HepG2 (cell line): ENCODE measurements at regions not wholly inside any gene's neighbourhood (a gene's known extent, or its start where the extent isn't known, plus 50 kb on each side); places are given as distances from the start of the nearest gene placed in this dataset.
A peak's percentile ranks its signal among the peaks of the same experiment; 100 is the strongest.

Experiments
- FUBP1 ChIP-seq: sonication (generic); formaldehyde crosslinking; IDR thresholded peaks from 2 replicates; pipeline ENCODE4 v1.5.1; 2020; ENCODE audit warnings: missing genetic modification reagents, mild to moderate bottlenecking, borderline replicate concordance
- HCFC1 ChIP-seq: fragments of 150-350 bp; IDR thresholded peaks from 2 replicates; pipeline ENCODE4 v1.6.1; 2014; ENCODE audit warnings: low read depth, low read length
- JDP2 ChIP-seq: sonication (generic); formaldehyde crosslinking; IDR thresholded peaks from 2 replicates; pipeline ENCODE4 v1.8.1; 2022; ENCODE audit warnings: missing genetic modification reagents, borderline replicate concordance
- MXD4 ChIP-seq: IDR thresholded peaks from 2 replicates; pipeline ENCODE4 v1.6.1; 2016; ENCODE audit warnings: mild to moderate bottlenecking, missing biosample characterization, missing genetic modification reagents
- NR2C2 ChIP-seq: sonication (generic); formaldehyde crosslinking; IDR thresholded peaks from 2 replicates; pipeline ENCODE4 v1.4.0; 2020; ENCODE audit warnings: missing genetic modification reagents, mild to moderate bottlenecking, moderate library complexity, borderline replicate concordance
- PITX1 ChIP-seq: sonication (generic); formaldehyde crosslinking; IDR thresholded peaks from 2 replicates; pipeline ENCODE4 v1.5.1; 2020; ENCODE audit warnings: mild to moderate bottlenecking, missing genetic modification reagents
- RBFOX2 ChIP-seq: fragments of 200-400 bp; formaldehyde crosslinking; IDR thresholded peaks from 2 replicates; pipeline ENCODE4 v1.6.1; 2017; ENCODE audit warnings: low read depth, mild to moderate bottlenecking, low read length
- SIX4 ChIP-seq: sonication (generic); formaldehyde crosslinking; IDR thresholded peaks from 2 replicates; pipeline ENCODE4 v1.4.0; 2020; ENCODE audit warnings: missing genetic modification reagents
- THAP11 ChIP-seq: IDR thresholded peaks from 2 replicates; pipeline ENCODE4 v1.6.1; 2016; ENCODE audit warnings: missing biosample characterization, missing genetic modification reagents
- YY1 ChIP-seq: IDR thresholded peaks from 2 replicates; pipeline ENCODE4 v1.6.1; 2011; ENCODE audit warnings: low read length, low read depth, moderate library complexity, mild to moderate bottlenecking; ENCODE audit not compliant: insufficient read depth, insufficient replicate concordance
- ZBTB7B ChIP-seq: sonication (generic); formaldehyde crosslinking; IDR thresholded peaks from 2 replicates; pipeline ENCODE4 v1.4.0; 2020; ENCODE audit warnings: missing genetic modification reagents
- ZFY ChIP-seq: sonication (generic); formaldehyde crosslinking; IDR thresholded peaks from 2 replicates; pipeline ENCODE4 v1.4.0; 2020; ENCODE audit warnings: missing genetic modification reagents
- ZNF205 ChIP-seq: IDR thresholded peaks from 2 replicates; pipeline ENCODE4 v1.6.1; 2018; ENCODE audit warnings: missing biosample characterization, missing genetic modification reagents
- ZNF329 ChIP-seq: sonication (generic); formaldehyde crosslinking; IDR thresholded peaks from 2 replicates; pipeline ENCODE4 v1.9.0; 2021; ENCODE audit warnings: low read depth, mild to moderate bottlenecking, missing genetic modification reagents
- ZNF331 ChIP-seq: sonication (generic); formaldehyde crosslinking; IDR thresholded peaks from 2 replicates; pipeline ENCODE4 v1.4.0; 2020; ENCODE audit warnings: missing genetic modification reagents
- ZNF646 ChIP-seq: sonication (generic); formaldehyde crosslinking; IDR thresholded peaks from 2 replicates; pipeline ENCODE4 v1.9.0; 2021; ENCODE audit warnings: mild to moderate bottlenecking, missing genetic modification reagents
- ZNF674 ChIP-seq: sonication (generic); formaldehyde crosslinking; IDR thresholded peaks from 2 replicates; pipeline ENCODE4 v1.5.0; 2020; ENCODE audit warnings: low read depth, mild to moderate bottlenecking, missing genetic modification reagents
- ZNF709 ChIP-seq: sonication (generic); formaldehyde crosslinking; IDR thresholded peaks from 2 replicates; pipeline ENCODE4 v1.5.0; 2020; ENCODE audit warnings: mild to moderate bottlenecking, missing genetic modification reagents
- TF ChIP-seq, protein P1 (sequence below): IDR thresholded peaks from 2 replicates; pipeline ENCODE4 v1.6.1; 2016; ENCODE audit warnings: mild to moderate bottlenecking
- TF ChIP-seq, protein P2 (sequence below): sonication (generic); formaldehyde crosslinking; IDR thresholded peaks from 2 replicates; pipeline ENCODE4 v1.8.0; 2022; ENCODE audit warnings: mild to moderate bottlenecking, missing genetic modification reagents

DNA sequence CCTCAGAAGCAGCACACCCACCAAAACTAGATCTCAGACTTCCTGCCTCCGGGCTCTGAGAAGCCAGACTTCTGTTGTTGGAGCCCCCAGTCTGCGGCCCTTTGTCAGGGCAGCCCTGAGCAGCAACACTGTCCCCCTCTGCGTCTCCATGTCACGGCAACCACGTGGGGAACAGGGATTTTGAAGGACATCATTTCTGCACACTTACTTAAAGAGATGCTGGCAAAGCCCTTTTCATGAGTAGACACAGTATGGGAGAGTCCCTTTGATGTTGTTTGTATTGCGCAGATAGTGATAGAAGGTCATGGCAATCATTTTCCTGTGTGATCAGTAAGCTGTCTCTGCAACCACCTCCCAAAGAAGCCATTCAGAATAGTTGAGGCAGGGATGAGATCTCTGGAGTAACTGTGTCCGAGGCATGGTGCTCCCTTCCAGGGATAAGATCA, 69.1 kb upstream of the ID2 start (continued):
- TF ChIP-seq MXD4 (CRISPR knock-in tag) (peak; percentile 66), HCFC1 (no peak), ZNF329 (no peak), RBFOX2 (no peak), THAP11 (peak; percentile 54; the same call in 1 of the 2 replicates), SIX4 (peak; percentile 62; the same call in 1 of the 2 replicates), FUBP1 (CRISPR knock-in tag) (no peak), ZNF646 (CRISPR knock-in tag) (no peak), JDP2 (CRISPR knock-in tag) (no peak), PITX1 (CRISPR knock-in tag) (peak; percentile 61; the same call in 1 of the 2 replicates), NR2C2 (peak; percentile 41; the same call in 1 of the 2 replicates), ZNF205 (CRISPR knock-in tag) (0 out of 2 replicates have a peak, but pooled peaks have one; percentile 22), YY1 (no peak), ZNF674 (CRISPR knock-in tag) (no peak), ZNF709 (CRISPR knock-in tag) (peak; percentile 63; the same call in 1 of the 2 replicates), ZFY (peak; percentile 39; the same call in 1 of the 2 replicates), ZNF331 (CRISPR knock-in tag) (peak; percentile 42; the same call in 1 of the 2 replicates), ZBTB7B (CRISPR knock-in tag) (peak; percentile 65; the same call in 1 of the 2 replicates)
- TF ChIP-seq, protein P1, sequence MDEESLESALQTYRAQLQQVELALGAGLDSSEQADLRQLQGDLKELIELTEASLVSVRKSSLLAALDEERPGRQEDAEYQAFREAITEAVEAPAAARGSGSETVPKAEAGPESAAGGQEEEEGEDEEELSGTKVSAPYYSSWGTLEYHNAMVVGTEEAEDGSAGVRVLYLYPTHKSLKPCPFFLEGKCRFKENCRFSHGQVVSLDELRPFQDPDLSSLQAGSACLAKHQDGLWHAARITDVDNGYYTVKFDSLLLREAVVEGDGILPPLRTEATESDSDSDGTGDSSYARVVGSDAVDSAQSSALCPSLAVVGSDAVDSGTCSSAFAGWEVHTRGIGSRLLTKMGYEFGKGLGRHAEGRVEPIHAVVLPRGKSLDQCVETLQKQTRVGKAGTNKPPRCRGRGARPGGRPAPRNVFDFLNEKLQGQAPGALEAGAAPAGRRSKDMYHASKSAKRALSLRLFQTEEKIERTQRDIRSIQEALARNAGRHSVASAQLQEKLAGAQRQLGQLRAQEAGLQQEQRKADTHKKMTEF (CRISPR knock-in tag) = peak; percentile 53; the same call in 1 of the 2 replicates
- TF ChIP-seq, protein P2, sequence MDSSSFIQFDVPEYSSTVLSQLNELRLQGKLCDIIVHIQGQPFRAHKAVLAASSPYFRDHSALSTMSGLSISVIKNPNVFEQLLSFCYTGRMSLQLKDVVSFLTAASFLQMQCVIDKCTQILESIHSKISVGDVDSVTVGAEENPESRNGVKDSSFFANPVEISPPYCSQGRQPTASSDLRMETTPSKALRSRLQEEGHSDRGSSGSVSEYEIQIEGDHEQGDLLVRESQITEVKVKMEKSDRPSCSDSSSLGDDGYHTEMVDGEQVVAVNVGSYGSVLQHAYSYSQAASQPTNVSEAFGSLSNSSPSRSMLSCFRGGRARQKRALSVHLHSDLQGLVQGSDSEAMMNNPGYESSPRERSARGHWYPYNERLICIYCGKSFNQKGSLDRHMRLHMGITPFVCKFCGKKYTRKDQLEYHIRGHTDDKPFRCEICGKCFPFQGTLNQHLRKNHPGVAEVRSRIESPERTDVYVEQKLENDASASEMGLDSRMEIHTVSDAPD (CRISPR knock-in tag) = 0 out of 2 replicates have a peak, but pooled peaks have one; percentile 37
